ENCODE measurements at regions not wholly inside any gene's neighbourhood (a gene's known extent, or its start where the extent isn't known, plus 50 kb on each side); places are given as distances from the start of the nearest gene placed in this dataset.
A peak's percentile ranks its signal among the peaks of the same experiment; 100 is the strongest.
"Not testable (repeated sequence)": the region's sequence is repeated elsewhere in the genome, so short reads cannot be mapped to it uniquely, and the experiment has no call there.

DNA sequence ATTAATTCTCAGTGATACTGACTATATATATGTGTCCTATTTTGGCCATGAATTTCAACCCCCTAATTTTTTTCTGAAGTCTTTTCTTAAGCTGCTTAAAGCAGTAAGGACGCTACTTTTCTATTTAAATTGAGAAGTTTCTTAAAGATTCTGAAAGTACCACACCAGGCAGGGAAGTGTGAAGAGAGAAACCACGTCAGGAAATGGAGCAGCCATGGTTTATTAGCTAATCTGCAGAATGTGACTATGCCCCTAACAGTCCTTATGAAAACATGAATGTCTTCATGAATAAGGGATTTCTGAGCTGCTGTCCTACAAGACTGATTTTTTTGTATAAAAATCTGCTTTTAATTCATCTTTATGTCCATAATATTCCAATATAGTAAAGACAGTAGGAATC, 1724.3 kb upstream of the C9orf72 start:
- DNase-seq, result no peak

DNA sequence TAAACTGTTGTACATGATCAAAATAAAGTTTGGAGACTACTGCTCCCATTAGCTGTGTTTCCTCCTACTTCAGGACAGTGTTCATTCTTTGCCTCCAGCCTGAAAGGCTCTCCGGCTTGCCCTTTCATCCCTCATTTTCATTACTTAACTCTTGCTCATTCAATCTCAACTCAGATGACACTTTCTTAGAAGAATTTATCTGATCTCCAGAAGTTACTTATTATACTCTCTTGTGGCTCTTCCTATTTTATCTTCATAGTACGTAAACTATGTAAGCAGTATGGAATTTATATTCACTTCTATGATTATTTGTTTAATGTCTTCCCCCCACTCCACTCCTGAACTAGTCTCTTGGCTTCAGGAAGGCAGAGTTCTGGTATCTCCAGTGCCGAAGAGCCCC, 1737.9 kb upstream of the C9orf72 start:
- DNase-seq, result no peak

DNA sequence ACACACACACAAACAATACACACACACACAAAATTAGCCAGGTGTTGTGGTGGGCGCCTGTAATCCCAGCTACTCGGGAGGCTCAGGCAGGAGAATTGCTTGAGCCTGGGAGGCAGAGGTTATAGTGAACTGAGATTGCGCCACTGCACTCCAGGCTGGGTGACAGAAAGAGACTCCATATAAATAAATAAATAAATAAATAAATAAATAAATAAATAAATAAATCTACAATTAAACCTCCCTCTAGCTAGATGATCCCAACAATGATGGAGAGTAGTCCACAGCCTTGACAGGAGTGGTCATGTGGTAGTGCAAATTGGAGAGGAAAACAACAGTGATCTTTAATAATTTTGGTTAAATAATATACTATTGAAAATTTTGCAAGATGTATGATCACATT, 1739.0 kb upstream of the C9orf72 start:
- no peak for DNase-seq

DNA sequence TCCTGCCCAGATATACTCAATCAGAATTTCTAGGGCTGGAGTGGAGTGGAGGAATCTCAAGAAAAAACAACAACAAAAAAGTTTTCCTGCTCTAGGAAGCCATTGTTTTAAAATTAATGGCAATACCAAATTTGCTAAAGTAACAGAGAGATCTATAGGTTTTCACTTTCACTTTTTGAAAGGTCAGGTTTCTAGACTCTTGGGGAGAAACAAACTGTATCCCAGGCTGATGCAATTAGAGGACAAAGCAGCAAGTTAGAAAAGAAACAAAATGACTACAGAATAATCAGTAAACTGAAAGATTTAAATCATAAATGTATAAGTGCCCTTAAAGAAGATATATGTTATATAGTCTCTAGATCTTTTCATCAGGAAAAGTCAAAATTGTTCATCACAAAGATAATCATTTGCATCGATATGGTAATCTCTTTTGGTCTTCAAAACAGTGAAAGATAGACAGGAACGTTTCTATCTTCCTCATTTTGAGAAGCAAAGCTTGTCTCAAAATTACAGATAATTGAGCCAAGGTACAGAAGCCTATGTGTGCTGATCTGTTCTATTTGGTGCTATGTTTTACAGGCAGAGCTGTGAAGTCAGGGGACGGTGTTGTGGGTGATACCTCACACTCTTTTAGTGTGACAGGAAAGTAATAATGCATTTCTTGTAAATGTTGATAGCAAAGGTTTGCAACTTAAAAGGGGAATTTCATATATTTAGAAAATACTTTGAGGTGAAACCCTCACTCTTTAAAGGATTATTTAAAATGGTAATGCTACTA, 1746.6 kb upstream of the C9orf72 start:
- DNase-seq, result no peak

DNA sequence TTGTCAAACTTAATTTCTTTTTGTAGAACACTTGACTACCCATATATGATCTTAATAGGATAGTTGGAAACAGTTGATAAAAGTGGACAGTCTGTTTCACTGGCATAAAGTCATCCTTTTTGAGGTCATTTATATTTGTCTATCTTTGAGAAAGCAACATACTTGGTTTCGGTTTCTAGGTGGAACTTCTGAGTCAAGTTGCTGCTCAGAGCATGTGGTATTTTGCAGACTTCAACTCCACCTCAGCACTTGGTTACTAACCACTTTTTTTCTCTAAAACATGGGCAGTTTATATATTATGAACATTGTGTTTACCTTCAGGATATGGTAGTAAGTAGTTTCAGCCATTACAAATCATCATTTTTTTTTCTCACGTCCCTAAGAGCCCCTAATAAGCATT, 1749.0 kb upstream of the C9orf72 start:
- no peak for DNase-seq

DNA sequence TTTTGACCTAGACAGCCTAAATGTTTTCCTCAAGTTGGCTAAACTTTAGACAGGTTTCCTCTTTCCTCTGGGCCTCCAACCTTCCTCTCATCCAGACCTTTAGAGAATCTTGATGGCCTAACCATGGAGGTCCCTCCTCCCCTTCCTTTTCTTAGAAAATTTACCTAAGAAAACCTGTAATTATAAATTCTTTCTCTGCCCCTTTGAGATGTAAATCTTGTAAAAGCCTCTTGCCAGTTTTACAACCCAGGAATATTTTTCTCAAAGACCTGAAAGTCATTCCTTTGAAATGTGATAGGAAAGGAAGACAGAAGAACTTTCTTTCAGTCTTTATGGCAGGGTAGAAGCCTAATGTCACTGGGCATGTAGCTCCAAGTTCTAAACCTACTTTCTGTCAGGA, 1752.6 kb upstream of the C9orf72 start:
- no peak for DNase-seq

DNA sequence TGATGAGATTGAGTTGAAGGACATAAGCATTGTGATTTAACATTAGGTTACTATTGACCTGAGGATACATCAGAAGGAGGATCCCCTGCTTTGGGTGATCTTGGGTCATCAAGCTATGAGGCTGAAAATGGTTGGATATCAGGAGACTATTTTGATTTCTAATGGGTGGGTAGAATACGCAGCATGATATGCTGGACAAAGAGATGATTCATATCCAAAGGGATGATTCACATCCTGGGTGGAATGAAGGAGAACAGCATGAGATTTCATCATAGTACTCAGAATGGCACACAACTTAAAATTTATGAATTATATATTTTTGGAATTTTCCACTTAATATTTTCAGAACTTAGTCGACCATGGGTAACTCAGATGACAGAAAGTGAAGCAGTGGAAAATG, 1759.5 kb upstream of the C9orf72 start:
- no peak for DNase-seq

DNA sequence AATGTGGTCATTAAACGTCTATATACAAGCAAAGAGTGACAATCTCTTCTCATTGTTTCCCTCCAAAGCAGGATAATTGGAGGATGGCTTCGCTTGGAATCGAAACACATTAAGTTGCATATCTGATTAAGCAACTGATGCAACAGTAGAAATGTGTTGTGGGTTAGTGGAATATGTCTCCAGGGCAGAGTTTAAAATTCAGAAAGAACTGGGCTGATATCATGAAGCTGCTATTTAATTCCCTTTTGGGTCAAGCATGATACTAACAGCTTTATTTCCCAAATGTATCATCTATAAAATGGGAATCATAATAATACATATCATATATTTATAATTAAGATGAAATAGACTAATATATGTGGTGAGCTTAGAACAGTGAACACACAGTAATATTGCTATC, 1763.0 kb upstream of the C9orf72 start:
- DNase-seq, result no peak

DNA sequence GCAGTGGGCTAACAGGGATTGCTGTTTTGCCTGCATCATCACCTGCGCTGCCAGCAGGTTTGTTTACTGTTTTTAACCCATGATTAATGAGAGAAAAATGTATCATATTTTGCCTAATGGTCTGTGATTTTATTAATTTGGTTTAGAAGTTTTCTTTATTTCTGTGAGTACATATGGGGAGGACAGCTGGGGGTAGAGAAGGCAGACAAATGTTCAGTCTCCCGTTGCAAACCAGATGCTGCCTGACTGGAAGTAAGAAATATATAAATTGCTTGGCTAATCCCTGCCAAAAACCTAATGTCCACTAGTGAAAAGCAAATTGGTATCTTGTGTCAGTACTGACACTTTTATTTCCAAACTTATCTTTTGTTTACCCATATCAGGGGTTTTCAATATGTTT, 1766.1 kb upstream of the C9orf72 start:
- no peak for DNase-seq

DNA sequence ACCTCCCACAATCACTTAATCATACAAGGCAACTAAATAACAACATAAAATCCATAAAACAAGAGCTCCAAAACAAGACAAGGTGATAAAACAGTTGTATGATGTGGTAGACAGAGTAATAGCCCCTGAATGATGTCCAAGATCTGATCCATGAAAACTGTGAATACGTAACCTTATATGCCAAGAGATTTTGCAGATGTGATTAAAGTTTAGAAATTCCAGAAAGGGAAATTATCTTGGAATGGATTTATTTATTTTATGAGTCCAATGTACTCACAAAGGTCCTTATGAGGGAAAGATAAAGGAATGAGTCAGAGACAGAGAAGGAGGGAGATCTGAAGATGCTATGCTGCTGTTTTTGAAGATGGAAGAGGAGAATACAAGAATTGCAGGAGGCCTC, 1775.7 kb upstream of the C9orf72 start:
- DNase-seq, result no peak

DNA sequence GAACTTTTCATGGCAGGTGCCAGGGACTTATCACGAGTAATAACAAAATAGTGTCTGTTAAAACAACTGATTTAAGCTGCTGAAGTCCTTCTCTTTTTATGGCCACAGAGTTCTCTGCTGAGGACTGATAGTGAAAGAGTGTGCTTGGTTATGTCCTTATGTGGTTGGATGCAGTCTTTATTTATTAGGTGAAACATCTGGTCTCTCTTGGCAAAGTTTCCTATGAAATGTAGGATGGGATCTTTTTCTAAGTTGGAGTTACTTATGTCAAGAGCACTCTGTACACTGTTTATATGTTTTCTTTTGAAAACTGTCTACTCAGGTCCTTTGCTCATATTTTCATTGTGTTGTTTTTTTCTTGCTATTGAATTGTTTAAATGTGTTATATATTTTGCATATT, 1816.1 kb upstream of the C9orf72 start:
- no peak for DNase-seq

DNA sequence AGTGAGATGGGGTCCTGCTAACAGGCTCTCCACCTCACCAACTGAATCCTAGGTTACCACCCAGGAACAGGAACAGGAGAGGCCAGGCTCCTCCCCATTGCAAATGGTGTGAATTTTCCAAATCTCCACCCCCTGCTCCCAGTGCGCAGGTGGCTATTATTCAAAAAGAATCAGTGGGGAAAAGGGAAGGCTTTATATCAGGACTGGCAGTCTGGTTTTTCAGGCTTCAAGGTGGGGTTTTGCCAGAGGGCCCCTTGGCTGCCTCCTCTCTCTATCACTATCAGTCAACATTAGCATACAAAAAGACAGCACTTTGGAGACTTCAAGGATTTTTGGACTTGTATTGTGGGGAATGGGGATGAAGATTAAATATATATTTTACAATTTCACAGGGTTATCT, 1817.6 kb upstream of the C9orf72 start:
- no peak for DNase-seq

DNA sequence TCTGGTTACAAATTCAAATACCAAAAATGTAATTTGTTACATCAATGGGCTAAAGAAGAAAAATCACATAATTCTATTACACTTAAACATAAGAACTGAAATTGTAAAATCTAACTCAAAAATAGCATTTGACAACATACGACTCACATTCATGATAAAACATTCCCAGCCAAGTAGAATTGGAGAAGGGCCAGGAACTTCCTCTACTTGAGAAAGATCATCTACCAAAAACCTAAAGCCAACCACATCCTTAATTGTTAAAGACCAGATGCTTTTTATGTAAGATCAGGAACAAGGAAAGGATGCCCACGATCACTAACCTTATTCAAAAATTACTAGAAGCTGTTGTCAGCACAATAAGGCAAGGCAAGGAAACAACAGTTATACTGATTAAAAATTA, 1819.8 kb upstream of the C9orf72 start:
- peak in 1 of 58 donors; percentile 9 for DNase-seq

DNA sequence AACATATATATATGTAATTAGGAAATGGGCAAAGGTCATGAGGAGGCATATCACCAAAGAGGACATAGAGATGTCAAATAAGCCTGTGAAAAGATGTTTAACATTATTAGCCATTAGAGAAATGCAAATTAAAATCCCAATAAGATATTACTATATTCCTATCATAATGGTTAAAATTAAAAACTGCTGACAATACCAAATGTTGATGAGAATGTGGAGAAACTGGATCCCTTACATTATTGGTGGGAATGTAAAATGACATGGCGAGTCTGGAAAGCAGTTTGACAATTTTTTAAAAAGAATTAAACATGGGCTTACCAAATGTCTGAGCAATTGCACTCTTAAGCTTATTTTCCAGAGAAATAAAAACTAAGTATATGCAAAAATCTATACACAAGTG, 1821.6 kb upstream of the C9orf72 start:
- DNase-seq, result no peak

DNA sequence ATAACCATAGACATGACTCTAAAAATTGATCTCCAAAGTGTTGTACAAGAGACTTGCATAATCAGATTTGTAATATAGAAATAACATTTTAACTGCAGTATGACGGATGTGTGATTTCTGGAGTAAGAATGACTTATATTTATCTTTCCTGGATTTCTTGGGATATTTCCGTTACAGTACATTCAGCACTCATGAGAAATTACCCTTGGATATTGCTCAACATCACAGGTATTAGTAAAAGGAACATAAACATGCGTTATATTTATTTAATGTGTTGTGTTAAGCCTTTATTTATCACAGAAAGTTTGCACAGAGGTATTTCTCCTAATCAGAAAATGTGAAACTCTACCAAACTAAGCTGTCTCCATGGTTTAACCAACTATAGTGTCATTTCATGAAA, 1823.9 kb upstream of the C9orf72 start:
- DNase-seq, result no peak

DNA sequence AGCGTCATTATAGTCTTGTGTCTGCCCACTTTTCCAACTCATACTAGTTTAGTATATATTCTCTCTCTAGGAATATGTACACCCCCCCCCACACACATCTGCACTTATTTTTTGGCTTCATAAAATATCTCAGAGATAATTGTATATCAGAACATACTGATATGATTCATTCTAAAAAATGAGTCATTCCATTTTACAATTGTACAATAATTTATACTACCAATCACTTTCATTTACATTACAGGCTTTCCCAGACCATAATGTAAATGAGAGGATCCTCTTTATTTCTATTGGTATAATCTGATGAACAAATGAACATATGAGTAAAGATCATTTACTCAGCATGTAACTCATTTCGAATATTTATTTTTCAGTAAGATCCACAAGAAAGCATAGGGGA, 1842.9 kb upstream of the C9orf72 start:
- no peak for DNase-seq

DNA sequence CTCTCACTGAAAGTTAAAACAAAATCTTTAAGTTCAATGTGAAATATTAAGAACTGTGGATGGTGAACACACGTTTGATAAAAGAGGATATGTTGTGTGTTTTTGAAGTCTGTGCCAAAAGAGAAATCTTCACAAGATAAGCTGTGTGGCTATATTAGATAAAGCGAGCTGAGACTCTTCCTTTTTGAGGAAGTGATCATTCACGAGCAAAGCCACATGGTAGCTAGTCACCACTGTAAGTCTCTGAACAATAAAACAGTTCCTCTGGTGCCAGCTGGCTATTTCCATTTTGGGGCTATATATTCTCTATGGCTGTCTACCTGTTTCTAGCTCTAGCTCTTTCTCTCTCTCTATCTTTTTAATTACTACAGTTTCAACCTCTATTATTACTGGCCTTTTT, 1849.2 kb upstream of the C9orf72 start:
- DNase-seq, result no peak

DNA sequence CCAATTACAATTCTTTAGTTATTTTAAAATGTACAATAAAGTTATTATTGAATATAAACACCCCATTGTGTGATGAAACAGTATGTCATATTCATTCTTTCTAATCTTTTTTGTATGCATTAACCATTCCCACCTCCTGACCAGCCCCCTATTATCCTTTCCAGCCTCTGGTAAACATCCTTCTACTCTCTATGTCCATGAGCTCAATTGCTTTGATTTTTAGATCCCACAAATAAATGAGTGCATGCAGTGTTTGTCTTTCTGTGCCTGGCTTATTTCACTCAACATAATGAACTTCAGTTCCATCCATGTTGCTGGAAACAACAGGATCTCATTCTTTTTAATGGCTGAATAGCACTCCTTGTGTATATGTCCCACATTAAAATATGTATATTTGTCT, 1858.9 kb upstream of the C9orf72 start:
- no peak for DNase-seq

DNA sequence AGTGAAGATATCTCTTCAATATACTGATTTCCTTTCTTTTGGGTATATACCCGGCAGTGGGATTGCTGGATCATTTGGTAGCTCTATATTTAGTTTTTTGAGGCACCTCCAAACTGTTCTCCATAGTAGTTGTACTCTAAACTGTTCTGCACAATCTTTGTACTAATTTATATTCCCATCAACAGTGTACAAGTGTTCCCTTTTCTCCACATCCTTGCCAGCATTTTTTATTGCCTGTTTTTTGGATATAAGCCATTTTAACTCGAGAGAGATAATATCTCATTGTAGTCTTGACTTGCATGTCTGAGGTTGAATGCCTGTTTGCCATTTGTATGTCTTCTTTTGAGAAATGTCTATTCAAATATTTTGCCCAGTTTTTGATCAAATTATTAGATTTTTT, 1859.4 kb upstream of the C9orf72 start:
- not testable (repeated sequence) for DNase-seq

DNA sequence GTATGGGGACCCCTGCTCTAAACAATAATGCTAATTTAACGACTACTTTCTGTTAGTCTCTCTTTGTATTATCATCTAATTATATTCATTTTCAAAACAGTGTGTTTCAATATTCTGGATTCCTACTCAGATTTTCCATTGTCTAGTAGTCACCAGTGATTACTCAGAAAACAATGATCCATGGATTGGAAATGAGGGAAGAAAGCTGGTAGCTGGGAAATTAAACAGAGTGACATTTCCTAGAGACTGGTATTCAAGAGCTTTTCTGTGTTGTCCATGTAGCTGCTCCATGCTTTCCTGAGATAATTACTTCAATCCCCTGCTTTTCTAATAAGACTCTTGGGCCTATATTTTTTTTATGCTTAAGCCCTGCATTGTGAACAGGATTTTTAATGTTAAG, 1862.1 kb upstream of the C9orf72 start:
- no peak for DNase-seq

DNA sequence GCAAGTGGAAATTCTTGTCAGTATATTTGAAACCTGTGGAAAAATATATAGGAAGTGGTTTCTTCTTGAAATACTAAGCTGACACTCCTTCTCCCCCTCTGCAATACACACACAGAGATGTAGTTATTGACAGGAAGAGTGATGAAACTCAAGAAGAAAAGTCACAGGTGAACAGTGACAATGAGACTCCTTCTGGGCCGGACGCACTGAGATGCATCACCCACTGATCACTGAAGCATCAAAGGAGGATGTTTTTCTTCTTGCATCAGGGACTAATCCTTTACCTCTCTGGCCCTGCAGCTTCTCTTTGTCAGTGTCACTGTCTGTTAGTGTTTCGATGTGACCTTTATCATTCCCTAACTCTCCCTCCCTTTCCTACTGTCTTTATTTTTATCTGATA, 1864.2 kb upstream of the C9orf72 start:
- no peak for DNase-seq

DNA sequence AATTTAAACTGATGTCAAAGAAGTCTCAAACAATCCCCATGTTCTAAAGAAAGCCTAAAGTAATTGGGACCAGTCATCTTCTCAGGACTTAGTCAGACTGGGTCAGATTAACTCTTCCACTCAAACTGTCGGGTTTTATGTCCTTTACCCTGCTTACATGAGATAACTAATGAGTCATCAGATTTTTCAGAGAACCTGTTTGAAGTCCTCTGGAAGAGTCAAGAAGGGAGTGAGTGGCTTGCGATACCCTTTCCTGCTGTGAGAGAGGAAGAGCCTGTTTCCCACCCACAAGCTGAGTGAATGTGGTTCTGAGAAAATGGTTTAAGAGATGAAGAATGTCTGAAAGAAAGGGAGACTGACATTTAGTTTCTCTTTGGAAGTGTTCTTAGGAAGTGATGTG, 1866.7 kb upstream of the C9orf72 start:
- no peak for DNase-seq

DNA sequence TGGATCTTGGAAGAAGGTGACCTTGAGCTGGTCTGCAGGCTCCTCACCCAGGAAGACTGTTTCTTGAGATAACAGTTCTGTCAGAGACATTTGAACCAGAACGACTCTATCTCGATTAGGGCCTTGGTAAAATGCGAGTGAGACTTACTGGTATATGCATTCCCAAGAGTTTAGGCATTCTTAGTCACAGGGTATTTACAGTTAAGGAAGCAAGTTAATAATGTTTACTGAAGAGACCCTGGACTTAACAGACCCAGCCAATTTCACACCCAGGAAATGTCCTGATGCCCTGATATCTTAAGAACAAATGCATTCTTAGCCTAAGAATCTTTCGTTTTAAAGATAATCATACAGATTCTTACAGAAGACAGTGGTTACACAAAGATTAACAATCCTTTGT, 1867.2 kb upstream of the C9orf72 start:
- no peak for DNase-seq

DNA sequence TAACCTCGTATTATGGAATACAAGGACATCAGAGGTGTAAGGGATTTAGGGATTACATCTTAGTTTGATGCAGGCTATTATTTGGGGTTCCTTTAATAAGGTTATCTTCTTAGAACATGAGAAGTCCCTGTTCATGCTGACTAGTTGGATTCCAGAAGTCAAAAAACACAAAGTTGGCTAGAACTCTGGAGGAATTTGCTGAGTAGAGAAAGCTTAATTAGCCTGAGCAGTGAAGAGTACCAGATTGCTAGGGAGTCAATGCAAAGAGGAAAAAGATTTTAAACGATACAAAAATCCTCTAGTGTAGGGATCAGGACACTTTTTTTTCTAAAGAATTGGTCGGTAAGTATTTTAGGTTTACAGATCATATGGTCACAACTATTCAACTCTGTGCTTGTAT, 1872.5 kb upstream of the C9orf72 start:
- no peak for DNase-seq
